GM23338 (cell line): ENCODE measurements at regions not wholly inside any gene's neighbourhood (a gene's known extent, or its start where the extent isn't known, plus 50 kb on each side); places are given as distances from the start of the nearest gene placed in this dataset.
"Not testable (repeated sequence)": the region's sequence is repeated elsewhere in the genome, so short reads cannot be mapped to it uniquely, and the experiment has no call there.

Experiments
- ATAC-seq: fragments of 200-7000 bp; cut with Tn5 transposase; 3 replicates; pipeline ENCODE4 v1.9.1; 2020
- DNase-seq: peaks from one replicate; pipeline ENCODE4 v3.0.0-alpha.2; 2015; ENCODE audit warnings: low spot score
- H2AFZ ChIP-seq: fragments of 200-600 bp; sonication (generic); 2 replicates; pipeline ENCODE4 v1.8.0; 2016; ENCODE audit warnings: antibody characterized with exemption, mild to moderate bottlenecking, moderate library complexity
- H3F3A ChIP-seq: fragments of 200-600 bp; sonication (generic); replicated peaks from 2 replicates; pipeline ENCODE4 v1.8.0; 2017; ENCODE audit warnings: antibody characterized with exemption, mixed run types, low read depth
- H3K27ac ChIP-seq: fragments of 200-600 bp; sonication (generic); 2 replicates; pipeline ENCODE4 v1.6.1; 2016; ENCODE audit warnings: low read depth
- H3K27me3 ChIP-seq: fragments of 200-600 bp; sonication (generic); 2 replicates; pipeline ENCODE4 v1.8.0; 2016; ENCODE audit warnings: mild to moderate bottlenecking, mixed run types, moderate library complexity; ENCODE audit not compliant: insufficient read depth
- H3K36me3 ChIP-seq: fragments of 200-600 bp; sonication (generic); 2 replicates; pipeline ENCODE4 v1.8.0; 2016; ENCODE audit warnings: mild to moderate bottlenecking; ENCODE audit not compliant: insufficient read depth
- H3K4me1 ChIP-seq: fragments of 200-600 bp; sonication (generic); 2 replicates; pipeline ENCODE4 v1.8.0; 2016; ENCODE audit warnings: mild to moderate bottlenecking, moderate library complexity; ENCODE audit not compliant: insufficient read depth
- H3K4me2 ChIP-seq: fragments of 200-600 bp; sonication (generic); 2 replicates; pipeline ENCODE4 v1.7.1; 2017; ENCODE audit warnings: mixed run types
- H3K4me3 ChIP-seq: fragments of 200-600 bp; sonication (generic); 2 replicates; pipeline ENCODE4 v1.6.1; 2016; ENCODE audit warnings: mixed run types
- H3K79me2 ChIP-seq: fragments of 200-600 bp; sonication (generic); replicated peaks from 2 replicates; pipeline ENCODE4 v1.8.0; 2017; ENCODE audit warnings: mild to moderate bottlenecking; ENCODE audit not compliant: insufficient read depth
- H3K9me2 ChIP-seq: fragments of 200-600 bp; sonication (generic); 2 replicates; pipeline ENCODE4 v1.8.0; 2017; ENCODE audit not compliant: insufficient read depth
- H4K20me1 ChIP-seq: fragments of 200-600 bp; sonication (generic); replicated peaks from 2 replicates; pipeline ENCODE4 v1.8.0; 2017; ENCODE audit warnings: mild to moderate bottlenecking; ENCODE audit not compliant: insufficient read depth
- H3K27ac Mint-ChIP-seq: 2 replicates; pipeline ENCODE4 v1.8.0; 2020; ENCODE audit warnings: inconsistent platforms, mild to moderate bottlenecking, moderate library complexity, mixed read lengths
- H3K27me3 Mint-ChIP-seq: 3 replicates; pipeline ENCODE4 v1.8.0; 2022; ENCODE audit warnings: low read depth, mild to moderate bottlenecking, moderate library complexity, mixed read lengths, inconsistent platforms; ENCODE audit not compliant: insufficient read depth, poor library complexity
- H3K36me3 Mint-ChIP-seq: 3 replicates; pipeline ENCODE4 v1.8.0; 2021; ENCODE audit warnings: low read depth, mild to moderate bottlenecking, inconsistent platforms, moderate library complexity, mixed read lengths
- H3K4me1 Mint-ChIP-seq: 3 replicates; pipeline ENCODE4 v1.8.0; 2020; ENCODE audit warnings: mild to moderate bottlenecking, inconsistent platforms, mixed read lengths
- H3K4me3 Mint-ChIP-seq: 3 replicates; pipeline ENCODE4 v1.8.0; 2021; ENCODE audit warnings: moderate library complexity, mild to moderate bottlenecking, inconsistent platforms, mixed read lengths
- H3K9me3 Mint-ChIP-seq: 3 replicates; pipeline ENCODE4 v1.8.0; 2020; ENCODE audit warnings: moderate library complexity, mild to moderate bottlenecking, inconsistent platforms, mixed read lengths
- JUNB ChIP-seq: IDR thresholded peaks from one replicate; pipeline ENCODE4 v1.6.1; 2016; ENCODE audit warnings: antibody characterized with exemption; ENCODE audit not compliant: unreplicated experiment
- NANOG ChIP-seq: IDR thresholded peaks from 2 replicates; pipeline ENCODE4 v1.6.1; 2016; ENCODE audit warnings: antibody characterized with exemption, borderline replicate concordance
- ZNF114 ChIP-seq: fragments of 250-450 bp; sonication (Bioruptor Pico); IDR thresholded peaks from 2 replicates; pipeline ENCODE4 v1.5.0; 2020; ENCODE audit warnings: mild to moderate bottlenecking, moderate library complexity
- TF ChIP-seq, protein P1 (sequence below): IDR thresholded peaks from one replicate; pipeline ENCODE4 v1.6.1; 2018; ENCODE audit warnings: antibody characterized with exemption; ENCODE audit not compliant: unreplicated experiment
- TF ChIP-seq, protein P2 (sequence below): fragments of 250-450 bp; sonication (Bioruptor Pico); IDR thresholded peaks from 2 replicates; pipeline ENCODE4 v1.5.0; 2020; ENCODE audit warnings: mild to moderate bottlenecking, moderate library complexity
- TF ChIP-seq, protein P3 (sequence below): IDR thresholded peaks from 2 replicates; pipeline ENCODE4 v1.6.1; 2016; ENCODE audit warnings: antibody characterized with exemption

DNA sequence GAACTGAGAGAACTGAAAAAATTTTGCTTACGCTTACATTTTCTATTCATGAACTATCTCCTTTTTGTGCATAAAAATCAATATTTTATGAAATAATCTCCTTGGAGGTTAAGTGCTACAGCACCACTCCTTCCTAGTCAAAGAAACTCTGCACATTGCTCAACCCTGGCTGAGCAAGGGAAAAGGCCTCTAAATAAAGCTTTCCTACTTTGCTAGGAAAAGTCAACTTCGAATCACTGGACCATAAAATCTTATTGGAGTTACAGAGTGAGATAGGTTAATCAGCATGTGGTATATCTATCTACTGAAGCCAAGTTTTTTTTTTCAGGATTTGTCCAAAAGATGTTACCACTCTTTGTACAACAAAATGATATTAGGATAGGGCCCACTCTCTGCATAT is 57.5 kb upstream of the HMGB1 start:
- H3K4me1 Mint-ChIP-seq, result peaks cover 2% of the 10 kb centered on the region; the same call in 2 of the 3 replicates
- H3K36me3 ChIP-seq, result no peaks in the 10 kb centered on the region
- H3K27me3 Mint-ChIP-seq, result peaks cover 2% of the 10 kb centered on the region
- no peak overlapping the region for H3K4me3 ChIP-seq
- DNase-seq (no peak), ATAC-seq (no peak)
- H4K20me1 ChIP-seq, result no peaks in the 10 kb centered on the region
- no peak overlapping the region for H3K27ac ChIP-seq
- no peak overlapping the region for H3K4me3 Mint-ChIP-seq
- H3K9me2 ChIP-seq, result no peaks in the 10 kb centered on the region
- no peak for TF ChIP-seq NANOG
- TF ChIP-seq ZNF114 (CRISPR knock-in tag), result no peak
- TF ChIP-seq, protein P1, sequence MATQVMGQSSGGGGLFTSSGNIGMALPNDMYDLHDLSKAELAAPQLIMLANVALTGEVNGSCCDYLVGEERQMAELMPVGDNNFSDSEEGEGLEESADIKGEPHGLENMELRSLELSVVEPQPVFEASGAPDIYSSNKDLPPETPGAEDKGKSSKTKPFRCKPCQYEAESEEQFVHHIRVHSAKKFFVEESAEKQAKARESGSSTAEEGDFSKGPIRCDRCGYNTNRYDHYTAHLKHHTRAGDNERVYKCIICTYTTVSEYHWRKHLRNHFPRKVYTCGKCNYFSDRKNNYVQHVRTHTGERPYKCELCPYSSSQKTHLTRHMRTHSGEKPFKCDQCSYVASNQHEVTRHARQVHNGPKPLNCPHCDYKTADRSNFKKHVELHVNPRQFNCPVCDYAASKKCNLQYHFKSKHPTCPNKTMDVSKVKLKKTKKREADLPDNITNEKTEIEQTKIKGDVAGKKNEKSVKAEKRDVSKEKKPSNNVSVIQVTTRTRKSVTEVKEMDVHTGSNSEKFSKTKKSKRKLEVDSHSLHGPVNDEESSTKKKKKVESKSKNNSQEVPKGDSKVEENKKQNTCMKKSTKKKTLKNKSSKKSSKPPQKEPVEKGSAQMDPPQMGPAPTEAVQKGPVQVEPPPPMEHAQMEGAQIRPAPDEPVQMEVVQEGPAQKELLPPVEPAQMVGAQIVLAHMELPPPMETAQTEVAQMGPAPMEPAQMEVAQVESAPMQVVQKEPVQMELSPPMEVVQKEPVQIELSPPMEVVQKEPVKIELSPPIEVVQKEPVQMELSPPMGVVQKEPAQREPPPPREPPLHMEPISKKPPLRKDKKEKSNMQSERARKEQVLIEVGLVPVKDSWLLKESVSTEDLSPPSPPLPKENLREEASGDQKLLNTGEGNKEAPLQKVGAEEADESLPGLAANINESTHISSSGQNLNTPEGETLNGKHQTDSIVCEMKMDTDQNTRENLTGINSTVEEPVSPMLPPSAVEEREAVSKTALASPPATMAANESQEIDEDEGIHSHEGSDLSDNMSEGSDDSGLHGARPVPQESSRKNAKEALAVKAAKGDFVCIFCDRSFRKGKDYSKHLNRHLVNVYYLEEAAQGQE, result no peak
- no peak for TF ChIP-seq JUNB
- TF ChIP-seq, protein P2, sequence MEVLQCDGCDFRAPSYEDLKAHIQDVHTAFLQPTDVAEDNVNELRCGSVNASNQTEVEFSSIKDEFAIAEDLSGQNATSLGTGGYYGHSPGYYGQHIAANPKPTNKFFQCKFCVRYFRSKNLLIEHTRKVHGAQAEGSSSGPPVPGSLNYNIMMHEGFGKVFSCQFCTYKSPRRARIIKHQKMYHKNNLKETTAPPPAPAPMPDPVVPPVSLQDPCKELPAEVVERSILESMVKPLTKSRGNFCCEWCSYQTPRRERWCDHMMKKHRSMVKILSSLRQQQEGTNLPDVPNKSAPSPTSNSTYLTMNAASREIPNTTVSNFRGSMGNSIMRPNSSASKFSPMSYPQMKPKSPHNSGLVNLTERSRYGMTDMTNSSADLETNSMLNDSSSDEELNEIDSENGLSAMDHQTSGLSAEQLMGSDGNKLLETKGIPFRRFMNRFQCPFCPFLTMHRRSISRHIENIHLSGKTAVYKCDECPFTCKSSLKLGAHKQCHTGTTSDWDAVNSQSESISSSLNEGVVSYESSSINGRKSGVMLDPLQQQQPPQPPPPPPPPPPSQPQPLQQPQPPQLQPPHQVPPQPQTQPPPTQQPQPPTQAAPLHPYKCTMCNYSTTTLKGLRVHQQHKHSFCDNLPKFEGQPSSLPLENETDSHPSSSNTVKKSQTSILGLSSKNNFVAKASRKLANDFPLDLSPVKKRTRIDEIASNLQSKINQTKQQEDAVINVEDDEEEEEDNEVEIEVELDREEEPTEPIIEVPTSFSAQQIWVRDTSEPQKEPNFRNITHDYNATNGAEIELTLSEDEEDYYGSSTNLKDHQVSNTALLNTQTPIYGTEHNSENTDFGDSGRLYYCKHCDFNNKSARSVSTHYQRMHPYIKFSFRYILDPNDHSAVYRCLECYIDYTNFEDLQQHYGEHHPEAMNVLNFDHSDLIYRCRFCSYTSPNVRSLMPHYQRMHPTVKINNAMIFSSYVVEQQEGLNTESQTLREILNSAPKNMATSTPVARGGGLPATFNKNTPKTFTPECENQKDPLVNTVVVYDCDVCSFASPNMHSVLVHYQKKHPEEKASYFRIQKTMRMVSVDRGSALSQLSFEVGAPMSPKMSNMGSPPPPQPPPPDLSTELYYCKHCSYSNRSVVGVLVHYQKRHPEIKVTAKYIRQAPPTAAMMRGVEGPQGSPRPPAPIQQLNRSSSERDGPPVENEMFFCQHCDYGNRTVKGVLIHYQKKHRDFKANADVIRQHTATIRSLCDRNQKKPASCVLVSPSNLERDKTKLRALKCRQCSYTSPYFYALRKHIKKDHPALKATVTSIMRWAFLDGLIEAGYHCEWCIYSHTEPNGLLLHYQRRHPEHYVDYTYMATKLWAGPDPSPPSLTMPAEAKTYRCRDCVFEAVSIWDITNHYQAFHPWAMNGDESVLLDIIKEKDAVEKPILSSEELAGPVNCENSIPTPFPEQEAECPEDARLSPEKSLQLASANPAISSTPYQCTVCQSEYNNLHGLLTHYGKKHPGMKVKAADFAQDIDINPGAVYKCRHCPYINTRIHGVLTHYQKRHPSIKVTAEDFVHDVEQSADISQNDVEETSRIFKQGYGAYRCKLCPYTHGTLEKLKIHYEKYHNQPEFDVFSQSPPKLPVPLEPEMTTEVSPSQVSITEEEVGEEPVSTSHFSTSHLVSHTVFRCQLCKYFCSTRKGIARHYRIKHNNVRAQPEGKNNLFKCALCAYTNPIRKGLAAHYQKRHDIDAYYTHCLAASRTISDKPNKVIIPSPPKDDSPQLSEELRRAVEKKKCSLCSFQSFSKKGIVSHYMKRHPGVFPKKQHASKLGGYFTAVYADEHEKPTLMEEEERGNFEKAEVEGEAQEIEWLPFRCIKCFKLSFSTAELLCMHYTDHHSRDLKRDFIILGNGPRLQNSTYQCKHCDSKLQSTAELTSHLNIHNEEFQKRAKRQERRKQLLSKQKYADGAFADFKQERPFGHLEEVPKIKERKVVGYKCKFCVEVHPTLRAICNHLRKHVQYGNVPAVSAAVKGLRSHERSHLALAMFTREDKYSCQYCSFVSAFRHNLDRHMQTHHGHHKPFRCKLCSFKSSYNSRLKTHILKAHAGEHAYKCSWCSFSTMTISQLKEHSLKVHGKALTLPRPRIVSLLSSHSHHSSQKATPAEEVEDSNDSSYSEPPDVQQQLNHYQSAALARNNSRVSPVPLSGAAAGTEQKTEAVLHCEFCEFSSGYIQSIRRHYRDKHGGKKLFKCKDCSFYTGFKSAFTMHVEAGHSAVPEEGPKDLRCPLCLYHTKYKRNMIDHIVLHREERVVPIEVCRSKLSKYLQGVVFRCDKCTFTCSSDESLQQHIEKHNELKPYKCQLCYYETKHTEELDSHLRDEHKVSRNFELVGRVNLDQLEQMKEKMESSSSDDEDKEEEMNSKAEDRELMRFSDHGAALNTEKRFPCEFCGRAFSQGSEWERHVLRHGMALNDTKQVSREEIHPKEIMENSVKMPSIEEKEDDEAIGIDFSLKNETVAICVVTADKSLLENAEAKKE (CRISPR knock-in tag), result no peak
- TF ChIP-seq, protein P3, sequence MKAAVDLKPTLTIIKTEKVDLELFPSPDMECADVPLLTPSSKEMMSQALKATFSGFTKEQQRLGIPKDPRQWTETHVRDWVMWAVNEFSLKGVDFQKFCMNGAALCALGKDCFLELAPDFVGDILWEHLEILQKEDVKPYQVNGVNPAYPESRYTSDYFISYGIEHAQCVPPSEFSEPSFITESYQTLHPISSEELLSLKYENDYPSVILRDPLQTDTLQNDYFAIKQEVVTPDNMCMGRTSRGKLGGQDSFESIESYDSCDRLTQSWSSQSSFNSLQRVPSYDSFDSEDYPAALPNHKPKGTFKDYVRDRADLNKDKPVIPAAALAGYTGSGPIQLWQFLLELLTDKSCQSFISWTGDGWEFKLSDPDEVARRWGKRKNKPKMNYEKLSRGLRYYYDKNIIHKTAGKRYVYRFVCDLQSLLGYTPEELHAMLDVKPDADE, result no peak
- H3F3A ChIP-seq, result no peaks in the 10 kb centered on the region
- H3K27ac Mint-ChIP-seq, result no peak overlapping the region
- no peaks in the 10 kb centered on the region for H3K36me3 Mint-ChIP-seq
- H3K9me3 Mint-ChIP-seq, result no peaks in the 10 kb centered on the region; the same call in 2 of the 3 replicates
- no peaks in the 10 kb centered on the region for H3K79me2 ChIP-seq
- 0 out of 2 replicates have a peak, but pooled peaks cover under 1% of the 10 kb centered on the region for H3K4me1 ChIP-seq
- no peaks in the 10 kb centered on the region for H3K27me3 ChIP-seq
- no peak overlapping the region for H2AFZ ChIP-seq
- H3K4me2 ChIP-seq, result no peak overlapping the region

DNA sequence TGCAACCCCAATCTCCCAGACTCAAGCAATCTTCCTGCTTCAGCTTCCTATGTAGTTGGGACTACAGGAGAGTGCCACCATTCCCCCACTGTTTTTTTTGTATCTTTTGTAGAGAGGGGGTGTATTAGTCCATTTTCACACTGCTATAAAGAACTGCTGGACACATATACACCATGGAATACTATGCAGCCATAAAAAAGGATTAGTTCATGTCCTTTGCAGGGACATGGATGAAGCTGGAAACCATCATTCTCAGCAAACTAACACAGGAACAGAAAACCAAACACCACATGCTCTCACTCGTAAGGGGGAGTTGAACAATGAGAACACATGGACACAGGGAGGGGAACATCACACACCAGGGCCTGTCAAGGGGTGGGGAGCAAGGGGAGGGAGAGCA is 58.1 kb upstream of the HMGB1 start:
- not testable (repeated sequence) for H3K9me3 Mint-ChIP-seq, H3K9me2 ChIP-seq, H3K79me2 ChIP-seq, H3K27me3 ChIP-seq, H3K4me3 Mint-ChIP-seq, H3K27me3 Mint-ChIP-seq, H3F3A ChIP-seq, H3K4me2 ChIP-seq, H3K36me3 Mint-ChIP-seq, ATAC-seq, H3K27ac Mint-ChIP-seq, H3K4me3 ChIP-seq, H3K4me1 Mint-ChIP-seq, H4K20me1 ChIP-seq, DNase-seq, H2AFZ ChIP-seq, H3K36me3 ChIP-seq, H3K27ac ChIP-seq, H3K4me1 ChIP-seq

DNA sequence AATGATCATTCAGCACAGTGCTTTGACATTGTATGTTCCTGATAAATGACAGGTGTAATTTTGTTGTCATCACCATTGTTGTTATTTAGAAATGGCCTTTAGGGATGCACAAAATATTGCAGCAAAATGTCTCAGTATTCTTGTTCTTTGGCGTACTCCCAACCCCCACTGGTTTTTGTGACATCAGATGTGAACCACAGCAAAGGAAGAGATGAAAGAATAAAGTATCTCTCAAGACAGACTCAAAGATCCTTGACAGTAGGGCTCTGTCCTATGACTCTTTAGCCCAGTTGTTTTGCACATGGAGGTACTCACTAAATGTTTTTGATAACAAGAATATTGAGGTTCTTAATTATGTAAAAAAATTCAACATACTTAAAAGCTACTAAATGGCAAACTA is 59.5 kb upstream of the HMGB1 start:
- not testable (repeated sequence) for H3K27me3 ChIP-seq, H3K9me2 ChIP-seq, DNase-seq, H3K79me2 ChIP-seq, H3K4me2 ChIP-seq, H3K9me3 Mint-ChIP-seq, H3K4me1 ChIP-seq, H3K27ac ChIP-seq, H3K36me3 Mint-ChIP-seq, H3K27me3 Mint-ChIP-seq, H4K20me1 ChIP-seq, H3K4me1 Mint-ChIP-seq, H3K27ac Mint-ChIP-seq, ATAC-seq, H3K4me3 Mint-ChIP-seq, H3K36me3 ChIP-seq, H2AFZ ChIP-seq, H3F3A ChIP-seq, H3K4me3 ChIP-seq
